GM21360 (cell line): ENCODE measurements at regions not wholly inside any gene's neighbourhood (a gene's known extent, or its start where the extent isn't known, plus 50 kb on each side); places are given as distances from the start of the nearest gene placed in this dataset.
"Not testable (repeated sequence)": the region's sequence is repeated elsewhere in the genome, so short reads cannot be mapped to it uniquely, and the experiment has no call there.

Experiments used
- ATAC-seq: cut with Tn5 transposase; IDR thresholded peaks from one replicate; pipeline ENCODE4 v1.9.1; 2021; ENCODE audit warnings: mild to moderate bottlenecking, moderate library complexity; ENCODE audit not compliant: unreplicated experiment

DNA sequence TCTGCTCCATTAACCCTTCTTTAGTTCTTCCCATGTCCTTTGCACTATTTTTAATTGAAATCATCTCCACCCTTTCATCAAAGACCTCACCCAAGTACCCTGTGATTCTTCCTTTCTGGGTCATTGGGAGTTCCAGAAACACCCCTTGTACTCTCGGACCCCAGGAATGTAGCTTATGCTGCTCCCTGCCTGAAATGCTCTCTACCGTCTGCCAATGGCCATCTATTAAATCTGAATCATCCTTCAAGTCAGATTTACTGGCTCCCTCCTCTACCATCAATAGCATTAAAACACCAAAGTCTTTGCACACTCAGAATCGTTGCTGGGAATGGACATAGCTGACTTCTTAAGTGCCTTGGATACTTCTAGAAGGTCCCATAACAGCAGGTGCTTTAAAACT is 73.2 kb upstream of the GADD45A start:
- ATAC-seq, result no peak

DNA sequence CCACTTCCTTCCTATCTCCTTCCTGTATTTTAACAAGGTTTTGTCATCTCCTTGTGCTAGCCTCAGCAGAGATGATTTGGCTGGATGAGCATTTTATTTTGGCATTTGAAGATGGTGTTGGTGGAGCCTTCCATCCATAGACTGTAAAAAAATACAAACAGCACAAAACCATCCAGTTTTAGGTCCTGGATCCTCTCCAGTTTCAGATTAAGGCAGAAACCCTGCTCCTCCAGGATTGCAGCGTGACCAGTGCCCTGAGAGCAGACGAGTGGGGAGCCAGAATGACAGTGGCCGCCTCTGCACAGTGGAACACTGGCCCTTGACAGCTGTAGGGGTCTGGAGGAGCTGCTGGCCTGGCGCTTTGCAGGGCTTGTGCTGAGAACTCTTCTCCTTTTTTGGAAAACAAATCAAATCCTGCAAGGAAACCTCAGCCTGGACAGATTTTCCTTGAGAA is 72.2 kb upstream of the GADD45A start:
- no peak for ATAC-seq

DNA sequence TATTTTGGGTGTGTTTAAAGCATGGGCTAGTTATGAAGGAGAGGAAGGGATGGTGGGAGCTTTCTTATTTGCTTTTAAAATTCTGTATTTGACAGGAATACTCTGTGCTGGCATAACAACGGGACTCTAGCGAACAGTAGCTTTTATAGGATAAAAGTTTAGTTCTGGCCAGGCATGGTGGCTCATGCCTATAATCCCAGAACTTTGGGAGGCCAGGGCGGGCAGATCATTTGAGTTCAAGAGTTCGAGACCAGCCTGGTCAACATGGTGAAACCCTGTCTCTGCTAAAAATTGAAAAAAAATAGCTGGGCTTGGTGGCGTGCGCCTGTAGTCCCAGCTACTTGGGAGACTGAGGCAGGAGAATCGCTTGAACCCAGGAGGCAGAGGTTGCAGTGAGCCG is 71.5 kb upstream of the GADD45A start:
- not testable (repeated sequence) for ATAC-seq

DNA sequence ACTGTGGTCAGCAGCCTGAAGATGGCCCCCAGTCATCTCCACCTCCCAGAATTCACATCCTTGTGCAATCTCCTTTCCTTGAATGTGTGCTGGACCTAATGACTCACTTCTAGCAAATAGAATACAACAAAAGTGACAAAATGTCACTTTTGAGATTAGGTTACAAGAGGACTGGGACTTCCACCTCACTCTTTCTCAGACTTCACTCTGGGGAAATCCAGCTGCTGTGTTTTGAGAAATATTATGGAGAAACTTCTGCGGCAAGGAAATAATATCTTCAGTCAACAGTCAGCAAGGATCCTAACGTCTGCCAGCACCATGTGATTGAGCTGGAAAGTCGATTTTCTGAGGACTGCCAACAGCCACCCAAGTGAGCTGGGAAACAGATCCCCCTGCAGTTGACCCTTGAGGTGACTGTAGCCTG is 70.5 kb upstream of the GADD45A start:
- ATAC-seq, result no peak

- ATAC-seq, result no peak
Measured at GRCh38 chr1:67615886-67616285, 69.1 kb upstream of the GADD45A start.

- ATAC-seq, result no peak
Measured at GRCh38 chr1:67616394-67616985, 68.5 kb upstream of the GADD45A start.

- no peak for ATAC-seq
Measured at GRCh38 chr1:67618285-67619018, 66.5 kb upstream of the GADD45A start.

DNA sequence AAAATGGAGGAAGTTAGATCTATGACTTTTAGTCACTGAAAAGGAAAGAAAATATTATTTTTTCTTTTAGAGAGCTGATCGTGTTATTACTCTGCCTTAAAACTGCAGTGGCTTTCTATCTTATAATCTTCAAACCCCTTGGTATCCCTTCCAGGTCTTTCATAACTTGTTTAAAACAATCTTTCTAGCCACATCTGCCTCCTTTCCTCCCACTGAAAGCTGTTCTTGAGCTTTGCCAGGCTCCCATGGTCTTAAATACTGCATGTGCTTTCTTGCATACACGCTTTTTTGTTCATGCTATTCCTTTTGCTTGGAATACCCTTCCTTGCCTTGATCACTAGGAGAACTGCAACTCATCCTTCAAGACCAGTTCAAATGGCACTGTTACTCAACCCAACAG is 65.9 kb upstream of the GADD45A start:
- no peak for ATAC-seq

- no peak for ATAC-seq
Measured at GRCh38 chr1:67623906-67624305, 61.1 kb upstream of the GADD45A start.

DNA sequence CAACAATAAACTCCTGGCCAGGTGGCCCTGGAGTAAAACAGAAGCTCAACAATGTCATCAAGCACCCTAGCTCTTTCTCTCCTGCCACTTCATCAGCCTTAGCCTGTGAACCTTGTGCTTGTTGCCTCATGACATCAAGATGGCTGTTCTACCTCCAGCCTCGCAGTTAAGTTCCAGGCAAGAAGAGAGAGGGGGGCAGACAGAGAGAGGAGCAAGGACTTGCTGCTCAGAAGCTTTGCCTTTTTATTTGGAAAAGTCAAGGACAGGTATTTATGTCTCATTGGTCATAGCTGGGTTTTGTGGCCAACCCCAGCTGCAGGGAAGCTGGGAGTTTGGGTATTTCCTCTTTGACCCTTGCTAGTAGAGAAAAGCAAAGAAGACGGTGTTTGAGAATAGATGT is 60.3 kb upstream of the GADD45A start:
- ATAC-seq, result no peak

DNA sequence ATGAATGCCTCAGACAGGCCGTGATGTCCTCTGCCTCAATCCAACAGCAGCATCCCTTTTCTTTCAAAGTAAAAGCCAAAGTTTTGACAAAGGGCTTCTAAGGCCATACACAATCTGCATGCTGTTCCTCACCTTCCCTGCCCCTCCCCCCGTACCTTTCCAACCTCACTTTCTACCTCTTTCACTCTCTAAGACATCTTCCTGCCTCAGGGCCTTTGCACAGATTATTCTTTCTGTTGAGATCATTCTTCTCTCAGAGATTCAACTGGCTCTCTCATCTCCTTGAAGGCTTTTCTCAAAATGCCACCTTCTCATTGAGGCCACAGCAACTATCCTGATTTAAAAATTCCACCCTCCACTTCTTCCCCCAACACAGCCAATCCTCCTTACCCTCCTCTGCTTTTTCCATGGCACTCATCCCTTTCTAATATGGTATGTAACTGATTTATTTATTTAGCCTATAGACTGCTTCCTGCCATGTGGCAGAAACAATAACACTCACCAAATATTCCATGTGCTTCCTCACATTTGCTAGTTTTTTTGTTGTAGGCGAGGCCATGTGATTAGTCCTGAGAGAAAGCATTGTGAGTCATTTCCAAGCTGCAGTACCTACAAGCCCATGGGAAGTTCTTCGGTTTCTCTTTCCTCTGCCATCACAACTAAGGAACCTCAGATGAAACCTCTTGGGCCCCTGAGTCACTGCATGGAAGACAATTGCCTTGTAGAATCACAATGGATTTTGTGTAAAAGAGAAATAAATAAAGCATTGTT is 58.7 kb upstream of the GADD45A start:
- ATAC-seq, result no peak

GRCh38 chr1:67626861-67627235 is 58.2 kb upstream of the GADD45A start:
- ATAC-seq, result no peak

GRCh38 chr1:67627336-67627735 is 57.7 kb upstream of the GADD45A start:
- ATAC-seq, result no peak

DNA sequence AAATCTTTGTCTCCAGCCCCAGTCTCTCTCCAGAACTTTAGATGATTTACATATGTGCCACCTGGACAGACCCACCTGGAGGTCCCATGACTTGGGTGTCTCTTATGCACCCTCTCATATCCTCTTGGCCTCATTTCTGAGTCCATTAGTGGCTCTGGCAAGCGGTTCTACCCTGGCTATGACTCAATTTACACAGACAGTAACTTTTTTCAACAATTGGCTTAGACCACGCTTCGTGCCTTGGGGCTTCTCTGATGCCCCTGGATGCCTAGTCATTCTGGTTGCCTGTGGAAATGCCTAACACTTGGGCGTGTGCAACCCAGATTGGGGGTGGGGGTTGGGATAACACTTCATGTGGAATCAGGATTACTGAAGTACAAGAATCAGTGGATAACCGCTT is 57.1 kb upstream of the GADD45A start:
- no peak for ATAC-seq

- ATAC-seq, result no peak
Measured at GRCh38 chr1:67629370-67630075, 55.5 kb upstream of the GADD45A start.

DNA sequence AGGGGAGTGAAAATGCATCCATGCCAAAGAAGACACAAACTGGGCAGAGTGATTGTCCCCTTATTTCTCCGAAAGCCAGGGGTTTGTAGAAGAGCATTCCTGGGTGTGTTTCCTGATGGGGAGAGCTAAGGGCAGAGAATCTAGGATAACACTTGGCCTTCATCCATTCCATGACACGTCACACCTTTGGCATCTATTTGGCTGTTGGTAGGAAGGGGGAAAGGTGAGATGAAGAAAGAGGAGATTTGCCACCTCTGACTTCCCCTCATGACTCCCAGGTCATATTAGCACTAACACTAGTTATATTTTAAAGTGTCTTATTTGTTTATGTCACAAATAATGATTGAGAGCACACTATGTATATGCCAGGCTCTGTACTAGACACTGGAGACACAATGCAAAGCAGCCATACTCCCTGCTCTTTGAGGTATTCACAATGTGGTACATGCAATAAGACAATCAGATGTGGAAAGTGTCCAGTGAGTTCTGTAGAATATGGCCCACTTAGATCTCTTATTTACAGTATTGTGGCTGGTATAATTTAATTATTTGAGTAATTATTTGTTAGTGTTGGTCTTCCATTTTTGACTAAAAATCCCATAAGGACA is 54.5 kb upstream of the GADD45A start:
- ATAC-seq, result no peak

- ATAC-seq, result no peak
Measured at GRCh38 chr1:67632356-67632755, 52.6 kb upstream of the GADD45A start.

GRCh38 chr1:67632811-67633655 is 52.0 kb upstream of the GADD45A start:
- no peak for ATAC-seq

DNA sequence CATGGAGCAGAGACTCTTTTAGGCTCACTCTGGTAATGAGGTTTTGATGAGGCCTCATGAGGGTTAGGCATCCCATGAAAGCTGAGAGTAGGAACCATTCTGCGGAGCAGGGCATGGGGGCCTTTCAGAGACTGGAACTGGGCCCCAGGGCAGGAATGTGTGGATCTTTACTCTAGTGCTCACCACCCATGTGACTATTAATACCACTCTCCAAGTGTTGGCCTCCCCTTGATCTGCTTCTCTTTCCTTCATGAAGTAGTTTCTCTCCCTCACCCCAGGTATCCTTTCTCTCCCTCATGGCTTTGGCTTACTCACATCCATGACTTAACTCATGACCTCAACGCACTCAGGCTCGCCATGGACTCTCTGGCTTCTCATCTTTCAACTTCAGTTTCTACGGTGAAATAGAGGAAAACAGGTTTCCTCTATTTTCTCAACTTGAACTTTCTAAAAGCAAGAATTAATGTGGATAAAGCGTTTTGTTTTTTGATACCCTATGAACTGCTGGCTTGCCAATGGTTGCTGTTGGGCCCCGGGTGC is 50.5 kb upstream of the GADD45A start:
- no peak for ATAC-seq
